Lower leg skin (tissue), 4 donors: ENCODE measurements at regions not wholly inside any gene's neighbourhood (a gene's known extent, or its start where the extent isn't known, plus 50 kb on each side); places are given as distances from the start of the nearest gene placed in this dataset.

Source experiments
- DNase-seq, 2 donors: peaks; one replicate each; pipeline ENCODE4 v3.0.0-alpha.2; 2019; ENCODE audit warnings: low spot score in 2 of 2
- H3K4me3 ChIP-seq: fragments of 200-600 bp; sonication (generic); 2 replicates; pipeline ENCODE4 v1.5.1; 2017; ENCODE audit warnings: mild to moderate bottlenecking, low read depth; ENCODE audit not compliant: poor library complexity, severe bottlenecking
- POLR2A ChIP-seq, 2 donors: fragments of 450-650 bp; IDR thresholded peaks; one replicate each; pipeline ENCODE4 v1.6.1; 2016 to 2017; ENCODE audit warnings: antibody characterized with exemption in 2 of 2, mild to moderate bottlenecking in 1 of 2, moderate library complexity in 1 of 2
- WGBS, 2 donors: methylation state at CpG; one replicate each; pipeline ENCODE4 v1.1.5; 2018; 5-methylcytosine and 5-hydroxymethylcytosine counted together
- intact Hi-C: fragments of 100-400 bp; cut with DNase I; formaldehyde crosslinking; loops from one replicate; pipeline ENCODE4 v1.15.0; 2023; ENCODE audit warnings: low total_unique reads
- TF ChIP-seq, protein P1 (sequence below), 3 donors: fragments of 450-650 bp; IDR thresholded peaks; one replicate each; pipeline ENCODE4 v1.5.1; 2016; ENCODE audit warnings: antibody characterized with exemption in 3 of 3, mild to moderate bottlenecking in 3 of 3, moderate library complexity in 2 of 3

GRCh38 chr2:226658555-226658954, 141.1 kb downstream of the IRS1 start:
- DNase-seq: no peak
- intact Hi-C loops: no loop called here
- TF ChIP-seq, protein P1, sequence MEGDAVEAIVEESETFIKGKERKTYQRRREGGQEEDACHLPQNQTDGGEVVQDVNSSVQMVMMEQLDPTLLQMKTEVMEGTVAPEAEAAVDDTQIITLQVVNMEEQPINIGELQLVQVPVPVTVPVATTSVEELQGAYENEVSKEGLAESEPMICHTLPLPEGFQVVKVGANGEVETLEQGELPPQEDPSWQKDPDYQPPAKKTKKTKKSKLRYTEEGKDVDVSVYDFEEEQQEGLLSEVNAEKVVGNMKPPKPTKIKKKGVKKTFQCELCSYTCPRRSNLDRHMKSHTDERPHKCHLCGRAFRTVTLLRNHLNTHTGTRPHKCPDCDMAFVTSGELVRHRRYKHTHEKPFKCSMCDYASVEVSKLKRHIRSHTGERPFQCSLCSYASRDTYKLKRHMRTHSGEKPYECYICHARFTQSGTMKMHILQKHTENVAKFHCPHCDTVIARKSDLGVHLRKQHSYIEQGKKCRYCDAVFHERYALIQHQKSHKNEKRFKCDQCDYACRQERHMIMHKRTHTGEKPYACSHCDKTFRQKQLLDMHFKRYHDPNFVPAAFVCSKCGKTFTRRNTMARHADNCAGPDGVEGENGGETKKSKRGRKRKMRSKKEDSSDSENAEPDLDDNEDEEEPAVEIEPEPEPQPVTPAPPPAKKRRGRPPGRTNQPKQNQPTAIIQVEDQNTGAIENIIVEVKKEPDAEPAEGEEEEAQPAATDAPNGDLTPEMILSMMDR (IDR thresholded peaks at IDR 0.05): no peak
- no peak for TF ChIP-seq POLR2A (IDR thresholded peaks at IDR 0.05)

GRCh38 chr2:226657340-226658053, 142.1 kb downstream of the IRS1 start:
- intact Hi-C loops: no loop called here
- TF ChIP-seq POLR2A (IDR thresholded peaks at IDR 0.05): no peak
- TF ChIP-seq, protein P1 (IDR thresholded peaks at IDR 0.05): no peak
- no peak for DNase-seq
- H3K4me3 ChIP-seq: no peak overlapping the region
- WGBS, 2 donors: 95 to 97% methylated on average over 6 of the region's 6 CpGs

More at GRCh38 chr2:226658555-226658954, 141.1 kb downstream of the IRS1 start:
- H3K4me3 ChIP-seq: no peak overlapping the region
- WGBS, 2 donors: 41 to 50% methylated on average over 2 of the region's 2 CpGs

GRCh38 chr2:226656367-226656766, 143.3 kb downstream of the IRS1 start:
- intact Hi-C loops: no loop called here
- no peak for DNase-seq
- no peak overlapping the region for H3K4me3 ChIP-seq
- 57 to 58% methylated on average over 4 of the region's 4 CpGs for WGBS, 2 donors
- no peak for TF ChIP-seq POLR2A (IDR thresholded peaks at IDR 0.05)
- TF ChIP-seq, protein P1 (IDR thresholded peaks at IDR 0.05): no peak

- intact Hi-C loops: no loop called here
- WGBS, 2 donors: 0 to 26% methylated on average over 1 of the region's 1 CpG
- no peak overlapping the region for H3K4me3 ChIP-seq
- TF ChIP-seq, protein P1 (IDR thresholded peaks at IDR 0.05): no peak
- TF ChIP-seq POLR2A (IDR thresholded peaks at IDR 0.05): no peak
- no peak for DNase-seq
Measured at GRCh38 chr2:226655871-226656270, 143.7 kb downstream of the IRS1 start.

DNA sequence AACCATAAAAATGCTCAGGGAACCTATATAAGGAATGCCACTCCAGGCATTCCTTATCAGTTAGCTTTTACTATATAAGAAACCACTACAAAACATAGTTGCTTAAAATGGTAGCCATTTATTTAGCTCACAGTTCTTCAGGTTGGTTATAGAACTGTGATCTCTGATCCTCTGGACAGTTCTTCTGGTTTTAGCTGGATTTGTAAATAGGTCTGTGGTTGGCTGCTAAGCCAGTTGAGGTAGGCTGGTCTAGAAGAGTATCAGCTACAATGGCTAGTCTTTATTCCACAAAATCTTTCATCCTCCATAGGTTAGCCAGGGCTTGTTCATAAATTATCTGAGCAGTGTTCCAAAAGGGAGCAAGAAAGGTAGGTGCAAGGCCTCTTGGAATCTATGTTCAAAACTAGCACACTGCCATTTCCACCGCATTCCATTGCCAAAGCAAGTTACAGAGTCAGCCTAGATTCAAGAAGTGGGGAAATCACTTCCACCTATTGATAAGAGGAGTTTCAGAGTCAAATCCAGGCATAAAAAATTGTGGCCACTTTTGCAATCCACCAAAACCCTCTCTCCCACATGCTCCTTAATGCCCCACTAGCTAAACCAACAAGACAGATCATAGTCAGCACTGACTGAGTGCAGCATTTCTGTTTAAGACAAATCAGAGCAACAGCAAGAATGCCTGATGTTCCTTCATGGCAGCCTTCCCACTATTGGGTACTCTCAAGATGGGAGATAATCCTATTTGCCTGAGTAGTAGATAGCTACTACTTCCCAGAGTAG, 146.4 kb downstream of the IRS1 start:
- TF ChIP-seq, protein P1 (IDR thresholded peaks at IDR 0.05): no peak
- no peak for TF ChIP-seq POLR2A (IDR thresholded peaks at IDR 0.05)
- no peak overlapping the region for H3K4me3 ChIP-seq
- intact Hi-C loops: no loop called here
- 95 to 100% methylated on average over 1 of the region's 1 CpG for WGBS, 2 donors
- no peak for DNase-seq
